ENCODE measurements at regions not wholly inside any gene's neighbourhood (a gene's known extent, or its start where the extent isn't known, plus 50 kb on each side); places are given as distances from the start of the nearest gene placed in this dataset.

- 7% methylated on average over 1 of the region's 1 CpG for WGBS (ENCODE audit: low lambda C conversion rate)
- no peak overlapping the region for H2AFZ ChIP-seq (ENCODE audit: low read length)
- no peak overlapping the region for H3K9ac ChIP-seq (ENCODE audit: insufficient read depth, low read depth, low read length)
- no TSS peak for BruUV-seq (replicated peaks)
- no peaks in the 10 kb centered on the region for H3K27me3 ChIP-seq (ENCODE audit: control insufficient read depth in 1 of 2, insufficient read depth in 2 of 2, low read length in 2 of 2)
- ChIA-PET POLR2A (no interaction called here), CTCF (ENCODE audit: low intra/inter-chr PET ratio, low total read pairs) (no interaction called here)
- H3K79me2 ChIP-seq (ENCODE audit: insufficient read depth, low read length), result no peaks in the 10 kb centered on the region
- H3K4me1 ChIP-seq (ENCODE audit: insufficient read depth, low read length), result no peaks in the 10 kb centered on the region
- no peaks in the 10 kb centered on the region for H4K20me1 ChIP-seq (ENCODE audit: insufficient read depth, low read length)
- DNase-seq (ENCODE audit: low spot score), result no peak
- ATAC-seq, result no peak
- no peak overlapping the region for H3K4me2 ChIP-seq (ENCODE audit: low read depth, low read length)
- no peak for FAIRE-seq
- in situ Hi-C loops (cut with HindIII; ENCODE audit: extremely low pct_ligation_motif_present, low pct_unique_long_range_greater_than_20kb) (no loop called here), intact Hi-C loops (cut with micrococcal nuclease; ENCODE audit: unreplicated experiment) (no loop called here)
- no peaks in the 10 kb centered on the region for H3K36me3 ChIP-seq (replicated peaks in 1 of 2; ENCODE audit: control insufficient read depth in 1 of 2, insufficient read depth in 2 of 2, low read length in 2 of 2)
- no peak overlapping the region for H3K4me3 ChIP-seq (replicated peaks in 1 of 3; ENCODE audit: insufficient read depth in 1 of 3, low read depth in 2 of 3, low read length in 3 of 3)
- no peak overlapping the region for H3K27ac ChIP-seq (ENCODE audit: extremely low read length, insufficient read depth, low read length)
- H3K9me3 ChIP-seq (ENCODE audit: low read length), result peaks cover 57% of the 10 kb centered on the region
- TF ChIP-seq PCBP1 (IDR thresholded peaks at IDR 0.05; ENCODE audit: borderline replicate concordance, low read depth, low read length), result no peak
- no peak for TF ChIP-seq RCOR2 (CRISPR knock-in tag; IDR thresholded peaks at IDR 0.05)
- TF ChIP-seq ZNF274 (CRISPR knock-in tag; IDR thresholded peaks at IDR 0.05), result no peak
- TF ChIP-seq IRF2 (CRISPR knock-in tag; IDR thresholded peaks at IDR 0.05), result no peak
- no peak for TF ChIP-seq GMEB2 (CRISPR knock-in tag; IDR thresholded peaks at IDR 0.05; ENCODE audit: low read depth)
- TF ChIP-seq PRPF4 (IDR thresholded peaks at IDR 0.05; ENCODE audit: low read depth, low read length, poor library complexity, severe bottlenecking), result no peak
- TF ChIP-seq RAD51 (IDR thresholded peaks at IDR 0.05; ENCODE audit: borderline replicate concordance), result no peak
- no peak for TF ChIP-seq ZNF513 (CRISPR knock-in tag; conservative IDR thresholded peaks at IDR 0.05)
- no peak for TF ChIP-seq ZNF577 (CRISPR knock-in tag; IDR thresholded peaks at IDR 0.05; ENCODE audit: borderline replicate concordance, low read depth)
- TF ChIP-seq ZNF546 (CRISPR knock-in tag; conservative IDR thresholded peaks at IDR 0.05), result no peak
- TF ChIP-seq ZNF232 (CRISPR knock-in tag; IDR thresholded peaks at IDR 0.05; ENCODE audit: borderline replicate concordance), result no peak
- no peak for TF ChIP-seq MIER3 (CRISPR knock-in tag; IDR thresholded peaks at IDR 0.05; ENCODE audit: borderline replicate concordance)
- TF ChIP-seq ZBTB33 (CRISPR knock-in tag; IDR thresholded peaks at IDR 0.05), result no peak
- no peak for TF ChIP-seq MED1 (CRISPR knock-in tag; IDR thresholded peaks at IDR 0.05)
- TF ChIP-seq ATF5 (CRISPR knock-in tag; IDR thresholded peaks at IDR 0.05; ENCODE audit: low read depth), result no peak
- no peak for TF ChIP-seq ZFYVE20 (CRISPR knock-in tag; IDR thresholded peaks at IDR 0.05; ENCODE audit: borderline replicate concordance, low read depth)
Measured at GRCh38 chr2:13103151-13103550, 386.4 kb downstream of the TRIB2 start.

Measured in HepG2 (cell line).